IPS DF 4.7 (cell line): ENCODE measurements at regions not wholly inside any gene's neighbourhood (a gene's known extent, or its start where the extent isn't known, plus 50 kb on each side); places are given as distances from the start of the nearest gene placed in this dataset.

Source experiments
- DNase-seq: peaks from one replicate; pipeline ENCODE4 v3.0.0-alpha.2; 2013; ENCODE audit warnings: low spot score; ENCODE audit errors: extremely low read depth

- DNase-seq = no peak
Observed at GRCh38 chr18:71784777-71785176, 759.4 kb downstream of the CBLN2 start.

GRCh38 chr18:71760541-71760940 is 783.6 kb downstream of the CBLN2 start:
- DNase-seq = no peak

GRCh38 chr18:71754246-71754645 is 789.9 kb downstream of the CBLN2 start:
- DNase-seq = no peak

- no peak for DNase-seq
Observed at GRCh38 chr18:71743634-71744033, 800.5 kb downstream of the CBLN2 start.

GRCh38 chr18:71729611-71730010 is 814.5 kb downstream of the CBLN2 start:
- no peak for DNase-seq

- DNase-seq = no peak
Observed at GRCh38 chr18:71727909-71728308, 816.2 kb downstream of the CBLN2 start.

- no peak for DNase-seq
Observed at GRCh38 chr18:71725256-71725655, 818.9 kb downstream of the CBLN2 start.

GRCh38 chr18:71707985-71708500 is 836.1 kb downstream of the CBLN2 start:
- DNase-seq = no peak

GRCh38 chr18:71707400-71707799 is 836.7 kb downstream of the CBLN2 start:
- no peak for DNase-seq

GRCh38 chr18:71689416-71690160 is 854.6 kb downstream of the CBLN2 start:
- no peak for DNase-seq

GRCh38 chr18:71682591-71682990 is 861.6 kb downstream of the CBLN2 start:
- DNase-seq = no peak

GRCh38 chr18:71678144-71678543 is 866.0 kb downstream of the CBLN2 start:
- DNase-seq = no peak

- no peak for DNase-seq
Observed at GRCh38 chr18:71673954-71674353, 870.2 kb downstream of the CBLN2 start.

GRCh38 chr18:71673498-71673897 is 870.6 kb downstream of the CBLN2 start:
- DNase-seq = no peak

- DNase-seq = no peak
Observed at GRCh38 chr18:71666481-71666880, 877.7 kb downstream of the CBLN2 start.

GRCh38 chr18:71665131-71665530 is 879.0 kb downstream of the CBLN2 start:
- no peak for DNase-seq

- DNase-seq = no peak
Observed at GRCh38 chr18:71643822-71644221, 900.3 kb downstream of the CBLN2 start.

- DNase-seq = no peak
Observed at GRCh38 chr18:71630696-71631095, 913.4 kb downstream of the CBLN2 start.

GRCh38 chr18:71625556-71626090 is 918.5 kb downstream of the CBLN2 start:
- no peak for DNase-seq

- DNase-seq = no peak
Observed at GRCh38 chr18:71598374-71598773, 945.8 kb downstream of the CBLN2 start.

- DNase-seq = no peak
Observed at GRCh38 chr18:71597219-71597618, 946.9 kb downstream of the CBLN2 start.

- DNase-seq = no peak
Observed at GRCh38 chr18:71583252-71583651, 960.9 kb downstream of the CBLN2 start.

- no peak for DNase-seq
Observed at GRCh38 chr18:71554686-71555085, 989.5 kb downstream of the CBLN2 start.
